ENCODE measurements at regions not wholly inside any gene's neighbourhood (a gene's known extent, or its start where the extent isn't known, plus 50 kb on each side); places are given as distances from the start of the nearest gene placed in this dataset.

DNA sequence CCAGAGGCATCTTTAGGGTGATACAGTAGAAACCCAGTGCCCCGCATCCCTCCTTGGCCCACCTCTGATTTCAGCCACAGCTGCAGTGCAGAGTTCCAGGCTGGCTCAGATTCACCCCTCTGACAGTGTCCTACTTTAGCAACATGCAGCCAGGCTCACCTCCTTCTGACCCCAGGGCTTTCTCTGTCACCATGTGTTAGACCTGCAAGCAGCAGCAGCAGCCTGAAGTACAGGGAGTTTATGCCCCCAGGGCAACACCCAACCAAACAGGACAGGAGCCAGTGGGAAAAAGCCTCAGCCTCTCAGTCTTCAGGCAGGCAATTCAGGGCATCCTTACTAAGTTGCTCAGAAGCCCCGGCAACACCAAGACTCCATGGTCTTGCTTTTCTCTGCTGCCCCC lies 109.0 kb upstream of the PLXNA4 start:
- Histone ChIP-seq H3K9me3 (ENCODE audit: control insufficient read depth in 2 of 3, insufficient read depth in 1 of 3, low read length in 3 of 3) (peaks cover 0 to 3% (median 0%) of the 10 kb centered on the region in 3 donors), H3K9ac (ENCODE audit: low read length in 3 of 3) (no peak overlapping the region), H3K36me3 (ENCODE audit: control insufficient read depth in 2 of 3, insufficient read depth in 3 of 3, low read length in 3 of 3) (no peaks in the 10 kb centered on the region), H3K4me3 (ENCODE audit: low read length in 3 of 3) (no peak overlapping the region), H3K27ac (ENCODE audit: low read depth in 2 of 2, low read length in 2 of 2) (no peak overlapping the region), H3K4me1 (ENCODE audit: control insufficient read depth in 2 of 3, insufficient read depth in 2 of 3, low read depth in 1 of 3, low read length in 3 of 3) (no peaks in the 10 kb centered on the region), H3K27me3 (ENCODE audit: control insufficient read depth, insufficient read depth, low read length) (no peaks in the 10 kb centered on the region)
- FAIRE-seq (no peak), DNase-seq (no peak)
- intact Hi-C loops (cut with DNase I), result no loop called here
- TF ChIP-seq, protein P1, sequence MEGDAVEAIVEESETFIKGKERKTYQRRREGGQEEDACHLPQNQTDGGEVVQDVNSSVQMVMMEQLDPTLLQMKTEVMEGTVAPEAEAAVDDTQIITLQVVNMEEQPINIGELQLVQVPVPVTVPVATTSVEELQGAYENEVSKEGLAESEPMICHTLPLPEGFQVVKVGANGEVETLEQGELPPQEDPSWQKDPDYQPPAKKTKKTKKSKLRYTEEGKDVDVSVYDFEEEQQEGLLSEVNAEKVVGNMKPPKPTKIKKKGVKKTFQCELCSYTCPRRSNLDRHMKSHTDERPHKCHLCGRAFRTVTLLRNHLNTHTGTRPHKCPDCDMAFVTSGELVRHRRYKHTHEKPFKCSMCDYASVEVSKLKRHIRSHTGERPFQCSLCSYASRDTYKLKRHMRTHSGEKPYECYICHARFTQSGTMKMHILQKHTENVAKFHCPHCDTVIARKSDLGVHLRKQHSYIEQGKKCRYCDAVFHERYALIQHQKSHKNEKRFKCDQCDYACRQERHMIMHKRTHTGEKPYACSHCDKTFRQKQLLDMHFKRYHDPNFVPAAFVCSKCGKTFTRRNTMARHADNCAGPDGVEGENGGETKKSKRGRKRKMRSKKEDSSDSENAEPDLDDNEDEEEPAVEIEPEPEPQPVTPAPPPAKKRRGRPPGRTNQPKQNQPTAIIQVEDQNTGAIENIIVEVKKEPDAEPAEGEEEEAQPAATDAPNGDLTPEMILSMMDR (IDR thresholded peaks at IDR 0.05; ENCODE audit: borderline replicate concordance, extremely low read depth, insufficient read depth), result no peak

DNA sequence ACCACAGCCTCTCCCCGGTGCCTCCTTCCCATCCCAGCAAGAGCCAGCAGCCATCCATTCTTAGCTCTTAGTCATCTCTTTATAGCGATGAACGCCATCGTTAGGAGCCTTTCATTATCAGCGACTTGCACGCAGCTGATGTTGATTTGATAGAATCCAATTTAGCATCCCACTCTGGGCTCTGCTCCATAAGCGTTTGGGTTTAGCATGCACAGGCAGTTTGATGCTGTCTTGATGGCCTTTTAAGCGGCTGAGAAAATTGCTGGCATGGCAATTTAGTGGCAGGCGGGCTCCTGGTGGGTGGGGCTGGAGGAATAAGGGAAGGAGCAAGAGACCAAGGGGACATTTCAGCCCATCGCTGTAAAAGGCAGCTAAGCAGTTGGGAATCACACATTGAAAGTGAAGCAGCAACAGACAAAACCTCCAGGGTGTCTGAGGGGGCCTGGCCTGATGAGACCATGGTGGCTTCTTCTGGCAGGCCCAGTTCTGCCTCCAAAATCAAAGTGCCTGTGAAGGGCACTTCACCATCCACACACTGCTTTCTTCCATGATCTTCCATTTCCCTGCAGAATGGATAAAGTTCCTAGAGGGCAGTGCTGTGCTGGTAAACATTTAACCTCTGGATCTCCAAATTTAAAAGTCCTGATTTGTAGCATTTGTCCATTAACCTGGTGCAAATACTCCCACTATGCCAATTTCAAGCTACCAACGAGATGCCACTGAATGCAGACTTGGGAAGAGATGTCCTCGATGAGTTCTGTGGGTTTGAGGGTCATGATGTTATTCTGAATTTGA lies 107.8 kb upstream of the PLXNA4 start:
- Histone ChIP-seq H3K27ac (ENCODE audit: low read depth in 2 of 2, low read length in 2 of 2) (no peak overlapping the region), H3K4me1 (ENCODE audit: control insufficient read depth in 2 of 3, insufficient read depth in 2 of 3, low read depth in 1 of 3, low read length in 3 of 3) (no peaks in the 10 kb centered on the region), H3K9me3 (ENCODE audit: control insufficient read depth in 2 of 3, insufficient read depth in 1 of 3, low read length in 3 of 3) (peaks cover 0 to 3% (median 0%) of the 10 kb centered on the region in 3 donors), H3K9ac (ENCODE audit: low read length in 3 of 3) (no peak overlapping the region), H3K36me3 (ENCODE audit: control insufficient read depth in 2 of 3, insufficient read depth in 3 of 3, low read length in 3 of 3) (no peaks in the 10 kb centered on the region), H3K27me3 (ENCODE audit: control insufficient read depth, insufficient read depth, low read length) (no peaks in the 10 kb centered on the region), H3K4me3 (ENCODE audit: low read length in 3 of 3) (no peak overlapping the region)
- intact Hi-C loops (cut with DNase I), result no loop called here
- DNase-seq, result no peak
- TF ChIP-seq, protein P1 (IDR thresholded peaks at IDR 0.05; ENCODE audit: borderline replicate concordance, extremely low read depth, insufficient read depth), result no peak
- no peak for FAIRE-seq

GRCh38 chr7:132681951-132682350 lies 105.7 kb upstream of the PLXNA4 start:
- Histone ChIP-seq H3K9ac (ENCODE audit: low read length in 3 of 3) (no peak overlapping the region), H3K9me3 (ENCODE audit: control insufficient read depth in 2 of 3, insufficient read depth in 1 of 3, low read length in 3 of 3) (peaks cover 0 to 3% (median 0%) of the 10 kb centered on the region in 3 donors), H3K4me3 (ENCODE audit: low read length in 3 of 3) (no peak overlapping the region), H3K4me1 (ENCODE audit: control insufficient read depth in 2 of 3, insufficient read depth in 2 of 3, low read depth in 1 of 3, low read length in 3 of 3) (no peaks in the 10 kb centered on the region), H3K36me3 (ENCODE audit: control insufficient read depth in 2 of 3, insufficient read depth in 3 of 3, low read length in 3 of 3) (no peaks in the 10 kb centered on the region), H3K27ac (ENCODE audit: low read depth in 2 of 2, low read length in 2 of 2) (no peak overlapping the region), H3K27me3 (ENCODE audit: control insufficient read depth, insufficient read depth, low read length) (no peaks in the 10 kb centered on the region)
- intact Hi-C loops (cut with DNase I), result no loop called here
- FAIRE-seq (no peak), DNase-seq (no peak)
- TF ChIP-seq, protein P1 (IDR thresholded peaks at IDR 0.05; ENCODE audit: borderline replicate concordance, extremely low read depth, insufficient read depth), result no peak
